CD4-positive, alpha-beta T cell (primary cell): ENCODE measurements at regions not wholly inside any gene's neighbourhood (a gene's known extent, or its start where the extent isn't known, plus 50 kb on each side); places are given as distances from the start of the nearest gene placed in this dataset.

ENCODE experiments used
- ATAC-seq: fragments of 200-7000 bp; cut with Tn5 transposase; one replicate; pipeline ENCODE4 v1.10.0; 2022; ENCODE audit warnings: mild to moderate bottlenecking; ENCODE audit not compliant: poor library complexity
- CTCF ChIA-PET: fragments of 350-600 bp; sonication (Branson Sonifier 250); formaldehyde crosslinking; loops from one replicate; lab custom pipeline; 2021; ENCODE audit warnings: antibody characterized with exemption, inconsistent platforms; lab: Charles Lee
- POLR2A ChIA-PET: fragments of 350-600 bp; sonication (Branson Sonifier 250); formaldehyde crosslinking; loops from one replicate; lab custom pipeline; 2021; ENCODE audit warnings: antibody characterized with exemption, inconsistent platforms; lab: Charles Lee
- DNase-seq, 14 experiments: peaks; one replicate each; pipeline ENCODE4 v3.0.0-alpha.2; 2013 to 2020; ENCODE audit warnings: mixed read lengths in 2 of 14
- H3K27ac ChIP-seq, 2 donors: one replicate each; pipeline versions ENCODE4 v1.5.1 to v1.7.0; 2013; ENCODE audit warnings: low read length in 2 of 2, low read depth in 1 of 2, mild to moderate bottlenecking in 1 of 2
- H3K27me3 ChIP-seq, 2 experiments: 1 replicate in 1 of 2; 2 replicates in 1 of 2; pipeline versions ENCODE4 v1.6.1 to v1.7.0; 2013; ENCODE audit warnings: low read length in 2 of 2, control low read depth in 1 of 2, mild to moderate bottlenecking in 1 of 2, moderate library complexity in 1 of 2; ENCODE audit not compliant: insufficient read depth in 2 of 2, control insufficient read depth in 1 of 2
- H3K36me3 ChIP-seq: one replicate; pipeline ENCODE4 v1.6.1; 2013; ENCODE audit warnings: low read length, control low read depth; ENCODE audit not compliant: insufficient read depth
- H3K4me1 ChIP-seq: one replicate; pipeline ENCODE4 v1.6.1; 2013; ENCODE audit warnings: low read length, control low read depth; ENCODE audit not compliant: insufficient read depth
- H3K4me3 ChIP-seq: one replicate; pipeline ENCODE4 v1.5.1; 2013; ENCODE audit warnings: mild to moderate bottlenecking, low read length, moderate library complexity
- H3K9me3 ChIP-seq, 2 experiments: 1 replicate in 1 of 2; 2 replicates in 1 of 2; pipeline versions ENCODE4 v1.6.1 to v1.7.0; 2013; ENCODE audit warnings: low read length in 2 of 2, mild to moderate bottlenecking in 2 of 2, control low read depth in 1 of 2, moderate library complexity in 1 of 2; ENCODE audit not compliant: control insufficient read depth in 1 of 2, insufficient read depth in 1 of 2
- H3K27ac Mint-ChIP-seq: one replicate; pipeline ENCODE4 v1.8.0; 2020; ENCODE audit warnings: mixed read lengths
- H3K27me3 Mint-ChIP-seq: one replicate; pipeline ENCODE4 v1.8.0; 2021; ENCODE audit warnings: mixed read lengths
- H3K36me3 Mint-ChIP-seq: one replicate; pipeline ENCODE4 v1.8.0; 2021; ENCODE audit warnings: low read depth, mixed read lengths
- H3K4me1 Mint-ChIP-seq: one replicate; pipeline ENCODE4 v1.8.0; 2021; ENCODE audit warnings: low read depth, mixed read lengths
- H3K4me3 Mint-ChIP-seq: one replicate; pipeline ENCODE4 v1.8.0; 2020; ENCODE audit warnings: mild to moderate bottlenecking, mixed read lengths
- H3K9me3 Mint-ChIP-seq: one replicate; pipeline ENCODE4 v1.8.0; 2020; ENCODE audit warnings: mixed read lengths
- CTCF ChIP-seq: fragments of 200-600 bp; IDR thresholded peaks from one replicate; pipeline ENCODE4 v1.8.0; 2022; ENCODE audit warnings: antibody characterized with exemption, mild to moderate bottlenecking
- intact Hi-C, 2 experiments: fragments of 100-400 bp; cut with DNase I in 1 of 2; cut with micrococcal nuclease in 1 of 2; formaldehyde crosslinking; loops; one replicate each; pipeline versions ENCODE4 v1.15.1 to v1.9.0; 2023 to 2025; cut with DNase I, micrococcal nuclease

- Mint-ChIP-seq H3K9me3 (peaks cover 2% of the 10 kb centered on the region), H3K4me1 (no peaks in the 10 kb centered on the region), H3K27me3 (peaks cover 36% of the 10 kb centered on the region), H3K4me3 (no peak overlapping the region), H3K27ac (no peak overlapping the region), H3K36me3 (no peaks in the 10 kb centered on the region)
- Histone ChIP-seq H3K36me3 (no peaks in the 10 kb centered on the region), H3K9me3 (peaks cover 0 to 7% of the 10 kb centered on the region in 2 experiments), H3K27me3 (peaks cover 0 to 5% of the 10 kb centered on the region in 2 experiments), H3K4me1 (no peaks in the 10 kb centered on the region), H3K4me3 (no peak overlapping the region), H3K27ac (no peak overlapping the region)
- intact Hi-C loops = no loop called here
- ChIA-PET CTCF (no interaction called here), POLR2A (no interaction called here)
- no peak for TF ChIP-seq CTCF
- ATAC-seq (no peak), DNase-seq (no peak)
Observed at GRCh38 chr15:31848621-31849020, 181.7 kb upstream of the CHRNA7 start.

- Mint-ChIP-seq H3K27ac (no peak overlapping the region), H3K4me3 (no peak overlapping the region), H3K27me3 (peaks cover 23% of the 10 kb centered on the region), H3K36me3 (no peaks in the 10 kb centered on the region), H3K9me3 (peaks cover 6% of the 10 kb centered on the region), H3K4me1 (no peaks in the 10 kb centered on the region)
- no peak for DNase-seq
- TF ChIP-seq CTCF = no peak
- CTCF ChIA-PET = no interaction called here
- Histone ChIP-seq H3K36me3 (no peaks in the 10 kb centered on the region), H3K4me3 (no peak overlapping the region), H3K4me1 (no peaks in the 10 kb centered on the region), H3K27ac (no peak overlapping the region), H3K9me3 (peaks cover 0 to under 1% of the 10 kb centered on the region in 2 experiments), H3K27me3 (peaks cover 6 to 8% of the 10 kb centered on the region in 2 experiments)
- intact Hi-C loops = no loop called here
- ATAC-seq = no peak
- POLR2A ChIA-PET = no interaction called here
Observed at GRCh38 chr15:31852933-31853799, 177.1 kb upstream of the CHRNA7 start.

GRCh38 chr15:31856581-31856980 is 173.7 kb upstream of the CHRNA7 start:
- Histone ChIP-seq H3K4me1 (no peaks in the 10 kb centered on the region), H3K27me3 (peaks cover 3 to 8% of the 10 kb centered on the region in 2 experiments), H3K4me3 (no peak overlapping the region), H3K27ac (no peak overlapping the region), H3K9me3 (no peaks in the 10 kb centered on the region), H3K36me3 (no peaks in the 10 kb centered on the region)
- ATAC-seq (no peak), DNase-seq (no peak)
- Mint-ChIP-seq H3K27me3 (peaks cover 13% of the 10 kb centered on the region), H3K4me3 (no peak overlapping the region), H3K27ac (no peak overlapping the region), H3K9me3 (peaks cover 6% of the 10 kb centered on the region), H3K36me3 (no peaks in the 10 kb centered on the region), H3K4me1 (no peaks in the 10 kb centered on the region)
- intact Hi-C loops = no loop called here
- POLR2A ChIA-PET = no interaction called here
- CTCF ChIA-PET = no interaction called here
- TF ChIP-seq CTCF = no peak
